ENCODE measurements at regions not wholly inside any gene's neighbourhood (a gene's known extent, or its start where the extent isn't known, plus 50 kb on each side); places are given as distances from the start of the nearest gene placed in this dataset.
"Not testable (repeated sequence)": the region's sequence is repeated elsewhere in the genome, so short reads cannot be mapped to it uniquely, and the experiment has no call there.

GRCh38 chr3:43236008-43236407 lies 50.3 kb upstream of the SNRK start:
- Histone ChIP-seq H3K27ac (ENCODE audit: low read depth, low read length) (no peak overlapping the region), H3K4me3 (ENCODE audit: low read length) (no peak overlapping the region), H3K36me3 (ENCODE audit: control insufficient read depth, insufficient read depth, low read length) (no peaks in the 10 kb centered on the region), H3K4me1 (ENCODE audit: control insufficient read depth, insufficient read depth, low read length) (no peaks in the 10 kb centered on the region), H3K27me3 (ENCODE audit: control insufficient read depth, insufficient read depth, low read length, poor library complexity, severe bottlenecking) (no peaks in the 10 kb centered on the region), H3K9ac (ENCODE audit: extremely low read depth, low read length, poor library complexity, severe bottlenecking) (no peak overlapping the region), H3K9me3 (ENCODE audit: control insufficient read depth, low read length) (no peaks in the 10 kb centered on the region)
- WGBS, 2 experiments (ENCODE audit: insufficient coverage in 1 of 2, insufficient read length in 1 of 2) = 95 to 100% methylated on average over 1 of the region's 1 CpG
- H3K36me3 Mint-ChIP-seq (ENCODE audit: low read depth) = no peaks in the 10 kb centered on the region
- no peak for DNase-seq
- peaks cover 2% of the 10 kb centered on the region for H3K27me3 Mint-ChIP-seq (ENCODE audit: insufficient read depth)
- H3K4me3 Mint-ChIP-seq = no peak overlapping the region
- H3K27ac Mint-ChIP-seq = no peak overlapping the region
- TF ChIP-seq, protein P1, sequence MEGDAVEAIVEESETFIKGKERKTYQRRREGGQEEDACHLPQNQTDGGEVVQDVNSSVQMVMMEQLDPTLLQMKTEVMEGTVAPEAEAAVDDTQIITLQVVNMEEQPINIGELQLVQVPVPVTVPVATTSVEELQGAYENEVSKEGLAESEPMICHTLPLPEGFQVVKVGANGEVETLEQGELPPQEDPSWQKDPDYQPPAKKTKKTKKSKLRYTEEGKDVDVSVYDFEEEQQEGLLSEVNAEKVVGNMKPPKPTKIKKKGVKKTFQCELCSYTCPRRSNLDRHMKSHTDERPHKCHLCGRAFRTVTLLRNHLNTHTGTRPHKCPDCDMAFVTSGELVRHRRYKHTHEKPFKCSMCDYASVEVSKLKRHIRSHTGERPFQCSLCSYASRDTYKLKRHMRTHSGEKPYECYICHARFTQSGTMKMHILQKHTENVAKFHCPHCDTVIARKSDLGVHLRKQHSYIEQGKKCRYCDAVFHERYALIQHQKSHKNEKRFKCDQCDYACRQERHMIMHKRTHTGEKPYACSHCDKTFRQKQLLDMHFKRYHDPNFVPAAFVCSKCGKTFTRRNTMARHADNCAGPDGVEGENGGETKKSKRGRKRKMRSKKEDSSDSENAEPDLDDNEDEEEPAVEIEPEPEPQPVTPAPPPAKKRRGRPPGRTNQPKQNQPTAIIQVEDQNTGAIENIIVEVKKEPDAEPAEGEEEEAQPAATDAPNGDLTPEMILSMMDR (conservative IDR thresholded peaks at IDR 0.05) = no peak
- H3K4me1 Mint-ChIP-seq = no peaks in the 10 kb centered on the region
- H3K9me3 Mint-ChIP-seq = peaks cover 3% of the 10 kb centered on the region

DNA sequence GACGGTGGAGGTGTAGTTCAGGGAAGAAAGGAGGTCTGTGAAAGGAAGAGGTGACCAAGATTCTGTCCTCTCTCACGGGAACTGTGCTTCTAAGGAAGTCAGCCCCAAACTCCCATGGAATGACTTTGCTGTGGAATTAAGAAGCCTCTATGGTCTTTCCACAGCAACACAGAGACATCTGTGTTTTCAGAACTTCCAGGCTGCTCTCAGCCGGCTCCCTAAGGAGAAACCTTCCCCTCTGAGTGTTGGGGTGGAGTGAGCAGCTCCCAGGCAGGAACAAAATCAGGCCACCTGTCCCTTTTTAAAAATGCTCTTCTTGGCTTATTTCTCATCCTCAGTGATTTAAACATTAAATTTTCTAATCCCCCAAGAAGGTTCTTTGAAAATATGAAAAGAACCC lies 53.3 kb upstream of the SNRK start:
- Mint-ChIP-seq H3K4me1 (no peaks in the 10 kb centered on the region), H3K36me3 (ENCODE audit: low read depth) (no peaks in the 10 kb centered on the region)
- WGBS, 2 experiments (ENCODE audit: insufficient coverage in 1 of 2, insufficient read length in 1 of 2) = 93 to 100% methylated on average over 1 to 3 of the region's 3 CpGs

GRCh38 chr3:43231276-43232000 lies 54.9 kb upstream of the SNRK start:
- Histone ChIP-seq H3K27ac (ENCODE audit: low read depth, low read length) (no peak overlapping the region), H3K27me3 (ENCODE audit: control insufficient read depth, insufficient read depth, low read length, poor library complexity, severe bottlenecking) (no peaks in the 10 kb centered on the region), H3K4me3 (ENCODE audit: low read length) (no peak overlapping the region), H3K36me3 (ENCODE audit: control insufficient read depth, insufficient read depth, low read length) (no peaks in the 10 kb centered on the region), H3K9ac (ENCODE audit: extremely low read depth, low read length, poor library complexity, severe bottlenecking) (no peak overlapping the region), H3K4me1 (ENCODE audit: control insufficient read depth, insufficient read depth, low read length) (no peaks in the 10 kb centered on the region), H3K9me3 (ENCODE audit: control insufficient read depth, low read length) (peaks cover 15% of the 10 kb centered on the region)
- 97 to 100% methylated on average over 2 to 6 of the region's 6 CpGs for WGBS, 2 experiments (ENCODE audit: insufficient coverage in 1 of 2, insufficient read length in 1 of 2)
- TF ChIP-seq, protein P1 (conservative IDR thresholded peaks at IDR 0.05) = no peak
- peaks cover 2% of the 10 kb centered on the region for H3K27me3 Mint-ChIP-seq (ENCODE audit: insufficient read depth)
- no peak overlapping the region for H3K4me3 Mint-ChIP-seq
- H3K36me3 Mint-ChIP-seq (ENCODE audit: low read depth) = no peaks in the 10 kb centered on the region
- H3K9me3 Mint-ChIP-seq = peaks cover 21% of the 10 kb centered on the region
- H3K27ac Mint-ChIP-seq = no peak overlapping the region
- DNase-seq = no peak
- H3K4me1 Mint-ChIP-seq = no peaks in the 10 kb centered on the region

More for the DNA sequence above, 53.3 kb upstream of the SNRK start:
- Mint-ChIP-seq H3K9me3 (peaks cover 5% of the 10 kb centered on the region), H3K27me3 (ENCODE audit: insufficient read depth) (peaks cover 2% of the 10 kb centered on the region), H3K27ac (no peak overlapping the region), H3K4me3 (no peak overlapping the region)
- Histone ChIP-seq H3K4me3 (ENCODE audit: low read length) (no peak overlapping the region), H3K27me3 (ENCODE audit: control insufficient read depth, insufficient read depth, low read length, poor library complexity, severe bottlenecking) (no peaks in the 10 kb centered on the region), H3K27ac (ENCODE audit: low read depth, low read length) (no peak overlapping the region), H3K9ac (ENCODE audit: extremely low read depth, low read length, poor library complexity, severe bottlenecking) (no peak overlapping the region), H3K36me3 (ENCODE audit: control insufficient read depth, insufficient read depth, low read length) (no peaks in the 10 kb centered on the region), H3K9me3 (ENCODE audit: control insufficient read depth, low read length) (no peaks in the 10 kb centered on the region), H3K4me1 (ENCODE audit: control insufficient read depth, insufficient read depth, low read length) (no peaks in the 10 kb centered on the region)
- DNase-seq = no peak
- TF ChIP-seq, protein P1 (conservative IDR thresholded peaks at IDR 0.05) = no peak

DNA sequence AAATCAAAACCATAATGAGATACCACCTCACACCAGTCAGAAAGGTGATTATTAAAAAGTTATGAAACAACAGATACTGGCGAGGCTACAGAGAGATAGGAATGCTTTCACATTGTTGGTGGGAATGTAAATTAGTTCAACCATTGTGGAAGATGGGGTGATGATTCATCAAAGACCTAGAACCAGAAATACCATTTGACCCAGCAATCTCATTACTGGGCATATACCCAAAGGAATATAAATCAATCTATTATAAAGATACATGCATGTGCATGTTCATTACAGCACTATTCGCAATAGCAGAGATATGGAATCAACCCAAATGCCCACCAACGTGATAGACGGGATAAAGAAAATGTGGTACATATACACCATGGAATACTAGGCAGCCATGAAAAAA lies 56.5 kb upstream of the SNRK start:
- H3K27ac Mint-ChIP-seq; H3K4me3 Mint-ChIP-seq; H3K27ac ChIP-seq (ENCODE audit: low read depth, low read length); H3K27me3 Mint-ChIP-seq (ENCODE audit: insufficient read depth); H3K4me3 ChIP-seq (ENCODE audit: low read length); H3K4me1 ChIP-seq (ENCODE audit: control insufficient read depth, insufficient read depth, low read length); H3K9ac ChIP-seq (ENCODE audit: extremely low read depth, low read length, poor library complexity, severe bottlenecking); DNase-seq; H3K36me3 ChIP-seq (ENCODE audit: control insufficient read depth, insufficient read depth, low read length); H3K4me1 Mint-ChIP-seq; H3K36me3 Mint-ChIP-seq (ENCODE audit: low read depth); H3K27me3 ChIP-seq (ENCODE audit: control insufficient read depth, insufficient read depth, low read length, poor library complexity, severe bottlenecking): not testable (repeated sequence)
- H3K9me3 Mint-ChIP-seq = peaks cover 29% of the 10 kb centered on the region
- WGBS, 2 experiments (ENCODE audit: insufficient coverage in 1 of 2, insufficient read length in 1 of 2) = 88 to 96% methylated on average over 1 to 4 of the region's 4 CpGs
- peaks cover 27% of the 10 kb centered on the region for H3K9me3 ChIP-seq (ENCODE audit: control insufficient read depth, low read length)

GRCh38 chr3:43227685-43228084 lies 58.7 kb upstream of the SNRK start:
- not testable (repeated sequence) for H3K27me3 Mint-ChIP-seq (ENCODE audit: insufficient read depth); H3K27ac ChIP-seq (ENCODE audit: low read depth, low read length); H3K4me1 ChIP-seq (ENCODE audit: control insufficient read depth, insufficient read depth, low read length); DNase-seq; H3K36me3 ChIP-seq (ENCODE audit: control insufficient read depth, insufficient read depth, low read length); H3K4me3 Mint-ChIP-seq; H3K4me1 Mint-ChIP-seq; H3K9ac ChIP-seq (ENCODE audit: extremely low read depth, low read length, poor library complexity, severe bottlenecking); H3K27ac Mint-ChIP-seq; H3K27me3 ChIP-seq (ENCODE audit: control insufficient read depth, insufficient read depth, low read length, poor library complexity, severe bottlenecking); H3K4me3 ChIP-seq (ENCODE audit: low read length); H3K36me3 Mint-ChIP-seq (ENCODE audit: low read depth)
- WGBS, 2 experiments (ENCODE audit: insufficient coverage in 1 of 2, insufficient read length in 1 of 2) = 81 to 100% methylated on average over 1 of the region's 1 CpG
- H3K9me3 ChIP-seq (ENCODE audit: control insufficient read depth, low read length) = peaks cover 27% of the 10 kb centered on the region
- peaks cover 41% of the 10 kb centered on the region for H3K9me3 Mint-ChIP-seq

All from endodermal cell (in vitro differentiated cells).